K562 (cell line): ENCODE measurements at regions not wholly inside any gene's neighbourhood (a gene's known extent, or its start where the extent isn't known, plus 50 kb on each side); places are given as distances from the start of the nearest gene placed in this dataset.

ENCODE experiments used
- CREB1 ChIP-seq, 2 experiments: sonication (generic) in 1 of 2; formaldehyde crosslinking in 1 of 2; IDR thresholded peaks; 2 replicates each; pipeline versions ENCODE4 v1.6.1 to v1.8.0; 2012 to 2022; ENCODE audit warnings: inconsistent platforms in 1 of 2, mild to moderate bottlenecking in 1 of 2, missing genetic modification reagents in 1 of 2, moderate library complexity in 1 of 2
- SREBF1 ChIP-seq: fragments of 150-350 bp; IDR thresholded peaks from 2 replicates; pipeline ENCODE4 v1.6.1; 2014; ENCODE audit warnings: antibody characterized with exemption, low read depth, low read length, borderline replicate concordance
- TF ChIP-seq, protein P1 (sequence below), 3 experiments: IDR thresholded peaks in 2 of 3; conservative IDR thresholded peaks in 1 of 3; 2 replicates each; pipeline ENCODE4 v1.5.1; 2011 to 2012; ENCODE audit warnings: low read length in 3 of 3, mild to moderate bottlenecking in 3 of 3, control low read depth in 2 of 3, improper control_type of control experiment in 1 of 3, inconsistent platforms in 1 of 3, low read depth in 1 of 3, mixed read lengths in 1 of 3, moderate library complexity in 1 of 3; ENCODE audit not compliant: insufficient read depth in 2 of 3

DNA sequence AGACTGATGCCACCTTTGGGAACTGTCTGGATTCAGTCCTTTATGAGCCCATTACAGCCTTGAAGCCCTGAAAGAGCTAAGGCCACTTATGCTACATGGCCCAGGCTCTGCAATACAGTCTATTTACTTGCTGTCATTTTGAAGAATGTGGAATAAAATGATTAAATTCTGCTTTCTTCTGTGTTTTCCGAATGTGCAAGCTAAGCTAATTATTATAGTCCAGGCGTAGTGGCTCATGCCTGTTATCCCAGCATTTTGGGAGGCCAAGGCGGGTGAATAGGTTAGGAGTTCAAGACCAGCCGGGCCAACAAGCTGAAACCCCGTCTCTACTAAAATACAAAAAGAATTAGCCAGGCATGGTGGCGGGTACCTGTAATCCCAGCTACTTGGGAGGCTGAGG, 142.5 kb downstream of the TEX29 start:
- TF ChIP-seq, protein P1, sequence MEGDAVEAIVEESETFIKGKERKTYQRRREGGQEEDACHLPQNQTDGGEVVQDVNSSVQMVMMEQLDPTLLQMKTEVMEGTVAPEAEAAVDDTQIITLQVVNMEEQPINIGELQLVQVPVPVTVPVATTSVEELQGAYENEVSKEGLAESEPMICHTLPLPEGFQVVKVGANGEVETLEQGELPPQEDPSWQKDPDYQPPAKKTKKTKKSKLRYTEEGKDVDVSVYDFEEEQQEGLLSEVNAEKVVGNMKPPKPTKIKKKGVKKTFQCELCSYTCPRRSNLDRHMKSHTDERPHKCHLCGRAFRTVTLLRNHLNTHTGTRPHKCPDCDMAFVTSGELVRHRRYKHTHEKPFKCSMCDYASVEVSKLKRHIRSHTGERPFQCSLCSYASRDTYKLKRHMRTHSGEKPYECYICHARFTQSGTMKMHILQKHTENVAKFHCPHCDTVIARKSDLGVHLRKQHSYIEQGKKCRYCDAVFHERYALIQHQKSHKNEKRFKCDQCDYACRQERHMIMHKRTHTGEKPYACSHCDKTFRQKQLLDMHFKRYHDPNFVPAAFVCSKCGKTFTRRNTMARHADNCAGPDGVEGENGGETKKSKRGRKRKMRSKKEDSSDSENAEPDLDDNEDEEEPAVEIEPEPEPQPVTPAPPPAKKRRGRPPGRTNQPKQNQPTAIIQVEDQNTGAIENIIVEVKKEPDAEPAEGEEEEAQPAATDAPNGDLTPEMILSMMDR (IDR thresholded peaks at IDR 0.05 in 2 of 3, conservative IDR thresholded peaks at IDR 0.05 in 1 of 3; ENCODE audit: insufficient read depth in 2 of 3, low read depth in 1 of 3, low read length in 3 of 3), result no peak
- TF ChIP-seq SREBF1 (no peak), CREB1 (IDR thresholded peaks at IDR 0.05) (no peak), CREB1 (CRISPR knock-in tag; IDR thresholded peaks at IDR 0.05) (no peak)
